Esophagus squamous epithelium (tissue), 5 donors: ENCODE measurements at regions not wholly inside any gene's neighbourhood (a gene's known extent, or its start where the extent isn't known, plus 50 kb on each side); places are given as distances from the start of the nearest gene placed in this dataset.
"Not testable (repeated sequence)": the region's sequence is repeated elsewhere in the genome, so short reads cannot be mapped to it uniquely, and the experiment has no call there.

Experiments
- DNase-seq: peaks from one replicate; lab custom pipeline; 2025; lab: John Stamatoyannopoulos, UW
- H3K27ac ChIP-seq, 4 donors: fragments of 200-600 bp; sonication (generic); one replicate each; pipeline ENCODE4 v1.5.1; 2016 to 2019; ENCODE audit warnings: mild to moderate bottlenecking in 1 of 4
- H3K27me3 ChIP-seq, 4 donors: fragments of 200-600 bp; sonication (generic); 1 replicate in 3 of 4; 2 replicates in 1 of 4; pipeline versions ENCODE4 v1.5.1 to v1.6.0; 2017 to 2021; ENCODE audit warnings: antibody characterized with exemption in 1 of 4
- H3K36me3 ChIP-seq, 3 donors: fragments of 200-600 bp; sonication (generic); one replicate each; pipeline ENCODE4 v1.5.1; 2016 to 2019
- H3K4me1 ChIP-seq, 3 donors: fragments of 200-600 bp; sonication (generic); one replicate each; pipeline ENCODE4 v1.5.1; 2017 to 2019
- H3K4me3 ChIP-seq, 4 donors: fragments of 200-600 bp; sonication (generic); 1 replicate in 3 of 4; 2 replicates in 1 of 4; pipeline ENCODE4 v1.5.1; 2016 to 2019; ENCODE audit warnings: mild to moderate bottlenecking in 2 of 4, moderate library complexity in 1 of 4
- H3K9me3 ChIP-seq, 3 donors: fragments of 200-600 bp; sonication (generic); one replicate each; pipeline ENCODE4 v1.5.1; 2016 to 2019
- POLR2A ChIP-seq, 4 donors: fragments of 450-650 bp; IDR thresholded peaks; one replicate each; pipeline ENCODE4 v1.6.1; 2017; ENCODE audit warnings: antibody characterized with exemption in 4 of 4, mild to moderate bottlenecking in 4 of 4, moderate library complexity in 3 of 4
- WGBS, 2 donors: methylation state at CpG; one replicate each; pipeline ENCODE4 v1.1.5; 2018; 5-methylcytosine and 5-hydroxymethylcytosine counted together
- intact Hi-C: fragments of 100-400 bp; cut with DNase I; formaldehyde crosslinking; loops from one replicate; pipeline ENCODE4 v1.15.0; 2022
- TF ChIP-seq, protein P1 (sequence below), 6 experiments: fragments of 450-650 bp in 4 of 6; fragments of 200-600 bp in 2 of 6; sonication (generic) in 2 of 6; IDR thresholded peaks; one replicate each; pipeline ENCODE4 v1.5.1; 2016 to 2019; ENCODE audit warnings: antibody characterized with exemption in 6 of 6, mild to moderate bottlenecking in 4 of 6, moderate library complexity in 4 of 6
- donor health status: DM: yes; HTN: yes; CAD: no.

DNA sequence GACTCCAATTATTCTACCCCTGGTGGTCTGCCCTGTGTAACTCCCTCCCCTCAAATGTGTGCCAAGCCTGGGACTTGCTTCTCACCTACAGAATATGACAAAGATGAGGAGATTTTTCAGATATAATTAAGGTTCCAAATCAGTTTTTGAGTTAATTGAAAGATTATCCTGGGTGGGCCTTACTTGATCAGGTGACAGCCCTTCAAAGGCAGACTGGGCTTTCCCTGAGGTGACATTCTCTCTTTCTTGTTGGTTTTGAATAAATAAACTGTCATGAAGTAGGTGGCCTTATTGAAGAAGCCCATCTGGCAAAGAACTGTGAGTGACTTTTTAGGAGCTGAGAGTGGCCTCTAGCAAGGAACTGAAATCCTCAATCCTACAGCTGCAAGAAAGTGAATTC lies 106.0 kb downstream of the BRMS1L start:
- no peak overlapping the region for H3K4me3 ChIP-seq
- H3K27ac ChIP-seq: no peak overlapping the region
- no peaks in the 10 kb centered on the region for H3K9me3 ChIP-seq
- H3K36me3 ChIP-seq: no peaks in the 10 kb centered on the region
- intact Hi-C loops: no loop called here
- no peak for DNase-seq
- H3K4me1 ChIP-seq: no peaks in the 10 kb centered on the region
- no peak for TF ChIP-seq POLR2A (IDR thresholded peaks at IDR 0.05)
- TF ChIP-seq, protein P1, sequence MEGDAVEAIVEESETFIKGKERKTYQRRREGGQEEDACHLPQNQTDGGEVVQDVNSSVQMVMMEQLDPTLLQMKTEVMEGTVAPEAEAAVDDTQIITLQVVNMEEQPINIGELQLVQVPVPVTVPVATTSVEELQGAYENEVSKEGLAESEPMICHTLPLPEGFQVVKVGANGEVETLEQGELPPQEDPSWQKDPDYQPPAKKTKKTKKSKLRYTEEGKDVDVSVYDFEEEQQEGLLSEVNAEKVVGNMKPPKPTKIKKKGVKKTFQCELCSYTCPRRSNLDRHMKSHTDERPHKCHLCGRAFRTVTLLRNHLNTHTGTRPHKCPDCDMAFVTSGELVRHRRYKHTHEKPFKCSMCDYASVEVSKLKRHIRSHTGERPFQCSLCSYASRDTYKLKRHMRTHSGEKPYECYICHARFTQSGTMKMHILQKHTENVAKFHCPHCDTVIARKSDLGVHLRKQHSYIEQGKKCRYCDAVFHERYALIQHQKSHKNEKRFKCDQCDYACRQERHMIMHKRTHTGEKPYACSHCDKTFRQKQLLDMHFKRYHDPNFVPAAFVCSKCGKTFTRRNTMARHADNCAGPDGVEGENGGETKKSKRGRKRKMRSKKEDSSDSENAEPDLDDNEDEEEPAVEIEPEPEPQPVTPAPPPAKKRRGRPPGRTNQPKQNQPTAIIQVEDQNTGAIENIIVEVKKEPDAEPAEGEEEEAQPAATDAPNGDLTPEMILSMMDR (IDR thresholded peaks at IDR 0.05): no peak
- H3K27me3 ChIP-seq: peaks cover 0 to 1% (median 0%) of the 10 kb centered on the region in 4 donors

DNA sequence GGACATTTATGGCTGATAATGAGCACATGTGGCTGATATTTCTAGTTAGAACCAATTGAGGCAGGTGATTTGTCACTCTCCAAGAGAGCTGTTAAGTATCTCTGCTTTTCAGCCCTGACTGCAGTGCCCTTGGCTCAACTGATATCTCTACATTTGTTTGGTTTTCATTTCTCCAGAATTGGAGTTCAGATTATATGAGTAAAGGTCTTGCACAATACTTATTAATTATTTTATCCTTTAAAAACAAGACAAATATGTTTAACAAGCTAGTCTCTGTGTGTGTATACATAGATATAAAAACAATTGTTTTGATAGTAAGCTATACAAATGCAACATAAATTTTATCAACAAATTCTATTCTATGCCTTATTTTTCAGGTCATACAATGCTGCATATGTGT lies 105.2 kb downstream of the BRMS1L start:
- Histone ChIP-seq H3K36me3 (no peaks in the 10 kb centered on the region), H3K27me3 (no peaks in the 10 kb centered on the region), H3K4me3 (no peak overlapping the region), H3K9me3 (no peaks in the 10 kb centered on the region), H3K27ac (no peak overlapping the region), H3K4me1 (no peaks in the 10 kb centered on the region)
- TF ChIP-seq POLR2A (IDR thresholded peaks at IDR 0.05): no peak
- TF ChIP-seq, protein P1 (IDR thresholded peaks at IDR 0.05): no peak
- intact Hi-C loops: no loop called here
- no peak for DNase-seq

DNA sequence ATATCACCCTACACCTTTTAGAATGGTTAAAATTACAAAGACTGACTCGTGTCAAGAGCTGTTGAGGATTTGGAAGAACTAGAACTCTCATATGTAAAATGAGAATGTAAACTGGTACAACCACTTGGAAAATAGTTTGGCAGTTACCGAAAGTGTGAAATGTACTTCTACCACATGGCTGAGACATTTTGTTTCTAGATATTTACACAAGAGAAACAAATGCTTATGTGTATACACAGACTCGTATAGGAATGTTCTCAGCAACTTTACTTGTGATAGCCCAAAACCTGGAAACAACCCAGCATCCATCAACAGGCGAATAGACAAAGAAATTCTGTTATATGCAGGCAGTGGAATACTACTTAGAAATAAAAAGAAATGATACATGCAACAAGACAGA lies 103.0 kb downstream of the BRMS1L start:
- Histone ChIP-seq H3K27ac (no peak overlapping the region), H3K27me3 (no peaks in the 10 kb centered on the region), H3K4me1 (no peaks in the 10 kb centered on the region), H3K36me3 (no peaks in the 10 kb centered on the region), H3K9me3 (no peaks in the 10 kb centered on the region), H3K4me3 (no peak overlapping the region)
- 50 to 55% methylated on average over 4 of the region's 4 CpGs for WGBS, 2 donors
- intact Hi-C loops: no loop called here
- TF ChIP-seq, protein P1 (IDR thresholded peaks at IDR 0.05): no peak
- no peak for TF ChIP-seq POLR2A (IDR thresholded peaks at IDR 0.05)
- DNase-seq: no peak

DNA sequence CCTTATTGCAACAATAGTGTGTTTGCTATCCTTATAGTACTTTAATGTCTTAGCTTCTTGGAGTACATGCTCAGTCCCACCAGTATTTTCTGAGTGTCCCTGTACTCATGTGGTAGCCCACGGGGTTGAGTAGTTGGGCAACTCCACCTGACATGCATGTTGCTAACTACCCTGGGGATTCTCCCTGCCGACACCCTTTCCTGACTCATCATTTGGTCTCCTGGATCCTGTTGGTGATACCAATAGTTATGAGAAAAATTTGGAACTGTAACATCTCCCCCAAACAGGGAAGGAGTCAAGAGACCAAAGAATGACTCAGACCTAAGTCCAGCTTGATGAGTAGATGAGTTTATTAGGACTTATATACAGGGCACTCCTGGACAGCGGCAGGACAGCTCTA lies 101.6 kb downstream of the BRMS1L start:
- WGBS, 2 donors: 53 to 71% methylated on average over 2 to 3 of the region's 3 CpGs
- Histone ChIP-seq H3K9me3 (no peaks in the 10 kb centered on the region), H3K4me3 (no peak overlapping the region), H3K27me3 (no peaks in the 10 kb centered on the region), H3K4me1 (no peaks in the 10 kb centered on the region), H3K27ac (no peak overlapping the region), H3K36me3 (no peaks in the 10 kb centered on the region)
- TF ChIP-seq, protein P1 (IDR thresholded peaks at IDR 0.05): no peak
- TF ChIP-seq POLR2A (IDR thresholded peaks at IDR 0.05): no peak
- intact Hi-C loops: no loop called here
- DNase-seq: no peak

DNA sequence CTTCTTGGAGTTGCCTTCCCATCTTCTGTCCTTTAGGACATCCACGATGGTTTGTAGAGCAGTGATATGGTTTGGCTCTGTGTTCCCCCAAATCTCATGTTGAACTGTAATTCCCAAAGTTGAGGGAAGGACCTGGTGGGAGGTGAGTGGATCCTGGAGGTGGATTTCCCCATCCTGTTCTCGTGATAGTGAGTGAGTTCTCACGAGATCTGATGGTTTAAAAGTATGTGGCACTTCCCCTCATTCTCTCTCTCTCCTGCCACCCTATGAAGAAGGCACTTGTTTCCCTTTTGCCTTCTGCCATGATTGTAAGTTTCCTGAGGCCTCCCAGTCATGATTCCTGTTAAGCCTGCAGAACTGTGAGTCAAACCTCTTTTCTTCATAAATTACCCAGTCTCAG lies 99.2 kb downstream of the BRMS1L start:
- Histone ChIP-seq H3K9me3 (no peaks in the 10 kb centered on the region), H3K27me3 (no peaks in the 10 kb centered on the region), H3K4me3 (no peak overlapping the region), H3K4me1 (no peaks in the 10 kb centered on the region), H3K27ac (no peak overlapping the region), H3K36me3 (no peaks in the 10 kb centered on the region)
- WGBS, 2 donors: 69 to 77% methylated on average over 3 of the region's 3 CpGs
- no peak for DNase-seq
- TF ChIP-seq, protein P1 (IDR thresholded peaks at IDR 0.05): no peak
- no peak for TF ChIP-seq POLR2A (IDR thresholded peaks at IDR 0.05)
- intact Hi-C loops: no loop called here

DNA sequence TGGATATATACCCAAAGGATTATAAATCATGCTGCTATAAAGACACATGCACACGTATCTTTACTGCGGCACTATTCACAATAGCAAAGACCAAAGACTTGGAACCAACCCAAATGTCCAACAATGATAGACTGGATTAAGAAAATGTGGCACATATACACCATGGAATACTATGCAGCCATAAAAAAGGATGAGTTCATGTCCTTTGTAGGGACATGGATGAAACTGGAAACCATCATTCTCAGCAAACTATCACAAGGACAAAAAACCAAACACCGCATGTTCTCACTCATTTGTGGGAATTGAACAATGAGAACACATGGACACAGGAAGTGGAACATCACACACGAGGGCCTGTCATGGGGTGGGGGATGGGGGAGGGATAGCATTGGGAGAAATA lies 96.5 kb downstream of the BRMS1L start:
- H3K27ac ChIP-seq, H3K36me3 ChIP-seq, H3K4me1 ChIP-seq, H3K4me3 ChIP-seq, intact Hi-C loops, H3K9me3 ChIP-seq, DNase-seq, H3K27me3 ChIP-seq: not testable (repeated sequence)
- WGBS, 2 donors: 79 to 90% methylated on average over 4 of the region's 4 CpGs
